ENCODE measurements at regions not wholly inside any gene's neighbourhood (a gene's known extent, or its start where the extent isn't known, plus 50 kb on each side); places are given as distances from the start of the nearest gene placed in this dataset.

- no peak overlapping the region for H3K27ac ChIP-seq (ENCODE audit: low read depth)
- H3K4me2 ChIP-seq: no peak overlapping the region
- TF ChIP-seq NANOG (IDR thresholded peaks at IDR 0.05; ENCODE audit: borderline replicate concordance) (no peak), CTCF (conservative IDR thresholded peaks at IDR 0.05; ENCODE audit: low read depth in 2 of 2) (0 out of 4 replicates have a peak, but pooled peaks have one; percentile 5 to 8)
- no peaks in the 10 kb centered on the region for H3K4me1 Mint-ChIP-seq
- peaks cover 2% of the 10 kb centered on the region for H3K27me3 Mint-ChIP-seq (ENCODE audit: insufficient read depth, low read depth, poor library complexity)
- DNase-seq (ENCODE audit: low spot score) (no peak), ATAC-seq (no peak)
- H3K4me3 ChIP-seq: no peak overlapping the region
- H3K36me3 ChIP-seq (ENCODE audit: insufficient read depth): no peaks in the 10 kb centered on the region
- no peaks in the 10 kb centered on the region for H3F3A ChIP-seq (replicated peaks; ENCODE audit: low read depth)
- H3K27ac Mint-ChIP-seq: no peak overlapping the region
- peaks cover 5% of the 10 kb centered on the region; the same call in 1 of the 2 replicates for H3K9me2 ChIP-seq (ENCODE audit: insufficient read depth)
- peaks cover 11% of the 10 kb centered on the region; the same call in 1 of the 3 replicates for H3K9me3 Mint-ChIP-seq
- no peaks in the 10 kb centered on the region for H3K4me1 ChIP-seq (ENCODE audit: insufficient read depth)
- peak overlapping the region; percentile 38; the same call in 1 of the 2 replicates for H2AFZ ChIP-seq
- H4K20me1 ChIP-seq (replicated peaks; ENCODE audit: insufficient read depth): no peaks in the 10 kb centered on the region
- H3K4me3 Mint-ChIP-seq: no peak overlapping the region
- no peaks in the 10 kb centered on the region for H3K27me3 ChIP-seq (ENCODE audit: insufficient read depth)
- H3K79me2 ChIP-seq (replicated peaks; ENCODE audit: insufficient read depth): no peaks in the 10 kb centered on the region
- peaks cover 4% of the 10 kb centered on the region; the same call in 2 of the 3 replicates for H3K36me3 Mint-ChIP-seq (ENCODE audit: low read depth)
Observed at GRCh38 chr9:2321523-2322148, 300.0 kb upstream of the VLDLR start.

- no peaks in the 10 kb centered on the region for H3K4me1 Mint-ChIP-seq
- ATAC-seq (no peak), DNase-seq (ENCODE audit: low spot score) (no peak)
- H3K36me3 Mint-ChIP-seq (ENCODE audit: low read depth): no peaks in the 10 kb centered on the region
- H3K27ac ChIP-seq (ENCODE audit: low read depth): no peak overlapping the region
- no peak overlapping the region for H3K4me3 Mint-ChIP-seq
- no peak for TF ChIP-seq ETS1 (IDR thresholded peaks at IDR 0.05)
- no peak for TF ChIP-seq EZH2phosphoT487 (IDR thresholded peaks at IDR 0.05; ENCODE audit: unreplicated experiment)
- no peak for TF ChIP-seq CREB1 (CRISPR knock-in tag; IDR thresholded peaks at IDR 0.05; ENCODE audit: low read depth)
- no peak for TF ChIP-seq ZNF114 (CRISPR knock-in tag; IDR thresholded peaks at IDR 0.05)
- no peak for TF ChIP-seq ZNF462 (CRISPR knock-in tag; IDR thresholded peaks at IDR 0.05)
- H3K27me3 ChIP-seq (ENCODE audit: insufficient read depth): no peaks in the 10 kb centered on the region
- H3K27ac Mint-ChIP-seq: no peak overlapping the region
- peaks cover 2% of the 10 kb centered on the region for H3K27me3 Mint-ChIP-seq (ENCODE audit: insufficient read depth, low read depth, poor library complexity)
- H4K20me1 ChIP-seq (replicated peaks; ENCODE audit: insufficient read depth): no peaks in the 10 kb centered on the region
- H3K4me3 ChIP-seq: no peak overlapping the region
- no peaks in the 10 kb centered on the region for H3K36me3 ChIP-seq (ENCODE audit: insufficient read depth)
- no peaks in the 10 kb centered on the region for H3K9me3 Mint-ChIP-seq
- H2AFZ ChIP-seq: no peak overlapping the region
- H3F3A ChIP-seq (replicated peaks; ENCODE audit: low read depth): no peaks in the 10 kb centered on the region
- no peaks in the 10 kb centered on the region; the same call in 1 of the 2 replicates for H3K9me2 ChIP-seq (ENCODE audit: insufficient read depth)
- H3K4me2 ChIP-seq: no peak overlapping the region
- no peaks in the 10 kb centered on the region for H3K4me1 ChIP-seq (ENCODE audit: insufficient read depth)
- no peaks in the 10 kb centered on the region for H3K79me2 ChIP-seq (replicated peaks; ENCODE audit: insufficient read depth)
Observed at GRCh38 chr9:2324742-2325141, 296.8 kb upstream of the VLDLR start.
